ENCODE measurements at regions not wholly inside any gene's neighbourhood (a gene's known extent, or its start where the extent isn't known, plus 50 kb on each side); places are given as distances from the start of the nearest gene placed in this dataset.

GRCh38 chr1:209074575-209075250 lies 508.8 kb upstream of the CAMK1G start:
- H3K9me3 ChIP-seq = no peaks in the 10 kb centered on the region
- no peaks in the 10 kb centered on the region for H3K4me1 ChIP-seq
- H3K27ac ChIP-seq = no peak overlapping the region
- H3K27me3 ChIP-seq = no peaks in the 10 kb centered on the region
- TF ChIP-seq EP300 (IDR thresholded peaks at IDR 0.05) = no peak
- no peak for TF ChIP-seq CTCF (IDR thresholded peaks at IDR 0.05)
- TF ChIP-seq POLR2A (IDR thresholded peaks at IDR 0.05) = no peak
- no peak for DNase-seq
- intact Hi-C loops (cut with DNase I) = no loop called here
- no peak overlapping the region for H3K4me3 ChIP-seq
- no peaks in the 10 kb centered on the region for H3K36me3 ChIP-seq

GRCh38 chr1:209076688-209077087 lies 506.8 kb upstream of the CAMK1G start:
- H3K9me3 ChIP-seq = no peaks in the 10 kb centered on the region
- no peak for DNase-seq
- H3K27me3 ChIP-seq = no peaks in the 10 kb centered on the region
- 92 to 93% methylated on average over 3 of the region's 3 CpGs for WGBS, 2 donors
- H3K36me3 ChIP-seq = no peaks in the 10 kb centered on the region
- H3K4me3 ChIP-seq = no peak overlapping the region
- no peak for TF ChIP-seq POLR2AphosphoS5 (IDR thresholded peaks at IDR 0.05)
- TF ChIP-seq CTCF (IDR thresholded peaks at IDR 0.05) = no peak
- no peak for TF ChIP-seq POLR2A (IDR thresholded peaks at IDR 0.05)
- no peak for TF ChIP-seq EP300 (IDR thresholded peaks at IDR 0.05)
- no peak overlapping the region for H3K27ac ChIP-seq
- intact Hi-C loops (cut with DNase I) = no loop called here
- H3K4me1 ChIP-seq = no peaks in the 10 kb centered on the region

- H3K27ac ChIP-seq = no peak overlapping the region
- no peaks in the 10 kb centered on the region for H3K9me3 ChIP-seq
- intact Hi-C loops (cut with DNase I) = no loop called here
- H3K36me3 ChIP-seq = no peaks in the 10 kb centered on the region
- no peaks in the 10 kb centered on the region for H3K4me1 ChIP-seq
- TF ChIP-seq POLR2A (IDR thresholded peaks at IDR 0.05) (no peak), CTCF (IDR thresholded peaks at IDR 0.05) (no peak), EP300 (IDR thresholded peaks at IDR 0.05) (no peak), POLR2AphosphoS5 (IDR thresholded peaks at IDR 0.05) (no peak)
- no peak for DNase-seq
- H3K4me3 ChIP-seq = no peak overlapping the region
- WGBS, 2 donors = 84 to 85% methylated on average over 5 of the region's 5 CpGs
- no peaks in the 10 kb centered on the region for H3K27me3 ChIP-seq
Observed at GRCh38 chr1:209080170-209080781, 503.2 kb upstream of the CAMK1G start.

- intact Hi-C loops (cut with DNase I) = no loop called here
- no peak overlapping the region for H3K27ac ChIP-seq
- 78 to 81% methylated on average over 6 of the region's 6 CpGs for WGBS, 2 donors
- no peaks in the 10 kb centered on the region for H3K36me3 ChIP-seq
- no peak overlapping the region for H3K4me3 ChIP-seq
- no peaks in the 10 kb centered on the region for H3K27me3 ChIP-seq
- DNase-seq = no peak
- H3K4me1 ChIP-seq = no peaks in the 10 kb centered on the region
- no peaks in the 10 kb centered on the region for H3K9me3 ChIP-seq
- TF ChIP-seq POLR2A (IDR thresholded peaks at IDR 0.05) (no peak), POLR2AphosphoS5 (IDR thresholded peaks at IDR 0.05) (no peak), EP300 (IDR thresholded peaks at IDR 0.05) (no peak), CTCF (IDR thresholded peaks at IDR 0.05) (no peak)
Observed at GRCh38 chr1:209086486-209087192, 496.9 kb upstream of the CAMK1G start.

All from sigmoid colon (tissue), 6 donors.